Aorta (tissue), 5 donors: ENCODE measurements at regions not wholly inside any gene's neighbourhood (a gene's known extent, or its start where the extent isn't known, plus 50 kb on each side); places are given as distances from the start of the nearest gene placed in this dataset.

Experiments used
- ATAC-seq: fragments of 200-7000 bp; cut with Tn5 transposase; one replicate; pipeline ENCODE4 v1.9.1; 2022; ENCODE audit warnings: moderate library complexity; ENCODE audit not compliant: low FRiP score
- DNase-seq, 2 donors: peaks; one replicate each; pipeline ENCODE4 v3.0.0-alpha.2; 2020
- H3K27ac ChIP-seq, 2 donors: one replicate each; pipeline ENCODE4 v1.5.1; 2013; ENCODE audit warnings: low read length in 2 of 2, mild to moderate bottlenecking in 2 of 2, moderate library complexity in 2 of 2, control low read depth in 1 of 2, inconsistent platforms in 1 of 2, low read depth in 1 of 2
- H3K27me3 ChIP-seq, 2 donors: one replicate each; pipeline ENCODE4 v1.6.1; 2013; ENCODE audit warnings: control low read depth in 1 of 2, low read length in 1 of 2, mild to moderate bottlenecking in 1 of 2, moderate library complexity in 1 of 2; ENCODE audit not compliant: insufficient read depth in 2 of 2, control insufficient read depth in 1 of 2
- H3K36me3 ChIP-seq, 2 donors: one replicate each; pipeline ENCODE4 v1.6.1; 2013; ENCODE audit warnings: control low read depth in 1 of 2, low read length in 1 of 2, mild to moderate bottlenecking in 1 of 2; ENCODE audit not compliant: insufficient read depth in 2 of 2, control insufficient read depth in 1 of 2
- H3K4me1 ChIP-seq, 2 donors: one replicate each; pipeline ENCODE4 v1.6.1; 2013; ENCODE audit warnings: low read length in 2 of 2, control low read depth in 1 of 2, mild to moderate bottlenecking in 1 of 2, moderate library complexity in 1 of 2; ENCODE audit not compliant: insufficient read depth in 2 of 2, control insufficient read depth in 1 of 2
- H3K4me3 ChIP-seq, 2 donors: one replicate each; pipeline ENCODE4 v1.5.1; 2013; ENCODE audit warnings: low read length in 2 of 2, control low read depth in 1 of 2, mild to moderate bottlenecking in 1 of 2
- H3K9me3 ChIP-seq: one replicate; pipeline ENCODE4 v1.6.1; 2013; ENCODE audit warnings: mild to moderate bottlenecking, low read length; ENCODE audit not compliant: control insufficient read depth
- WGBS, 2 donors: extraction: QIAGEN DNeasy Blood & Tissue Kit; methylation state at CpG; one replicate each; pipeline ENCODE4 v1.1.7; 2013; 5-methylcytosine and 5-hydroxymethylcytosine counted together
- intact Hi-C, 2 donors: fragments of 100-400 bp; cut with DNase I; formaldehyde crosslinking; loops; one replicate each; pipeline versions ENCODE4 v1.14.2 to v1.15.0; 2022
- donor health status: healthy with polysubstance abuse.
- donor health status: Bipolar disorder and iron deficiency.
- donor health status: DM: no; HTN: no; CAD: no.
- donor health status: DM: no; HTN: no; CAD: no.
- donor health status: DM: yes; HTN: yes; CAD: no.

- no peaks in the 10 kb centered on the region for H3K4me1 ChIP-seq
- 53 to 72% methylated on average over 4 of the region's 4 CpGs for WGBS, 2 donors
- H3K4me3 ChIP-seq: no peak overlapping the region
- intact Hi-C loops: no loop called here
- no peaks in the 10 kb centered on the region for H3K36me3 ChIP-seq
- ATAC-seq (no peak), DNase-seq (no peak)
- no peaks in the 10 kb centered on the region for H3K27me3 ChIP-seq
- peaks cover 3% of the 10 kb centered on the region for H3K9me3 ChIP-seq
- H3K27ac ChIP-seq: no peak overlapping the region
These were observed 58.5 kb upstream of the PIK3CG start for GRCh38 chr7:106806556-106806955.

- WGBS, 2 donors: 81 to 82% methylated on average over 4 of the region's 4 CpGs
- intact Hi-C loops: no loop called here
- Histone ChIP-seq H3K27me3 (no peaks in the 10 kb centered on the region), H3K27ac (no peak overlapping the region), H3K36me3 (no peaks in the 10 kb centered on the region), H3K9me3 (no peaks in the 10 kb centered on the region), H3K4me1 (no peaks in the 10 kb centered on the region), H3K4me3 (no peak overlapping the region)
- no peak for DNase-seq
- no peak for ATAC-seq
These were observed 57.6 kb upstream of the PIK3CG start for GRCh38 chr7:106807474-106807873.

- intact Hi-C loops: no loop called here
- no peak for ATAC-seq
- WGBS, 2 donors: 95 to 98% methylated on average over 9 of the region's 9 CpGs
These were observed 56.0 kb upstream of the PIK3CG start for GRCh38 chr7:106808967-106809635.

GRCh38 chr7:106811472-106811871 is 53.6 kb upstream of the PIK3CG start:
- DNase-seq (no peak), ATAC-seq (no peak)
- Histone ChIP-seq H3K4me1 (peaks cover 0 to 3% of the 10 kb centered on the region in 2 donors), H3K4me3 (no peak overlapping the region), H3K36me3 (no peaks in the 10 kb centered on the region), H3K9me3 (no peaks in the 10 kb centered on the region), H3K27me3 (no peaks in the 10 kb centered on the region), H3K27ac (no peak overlapping the region)
- WGBS, 2 donors: 56 to 61% methylated on average over 3 of the region's 3 CpGs
- intact Hi-C loops: no loop called here

More at GRCh38 chr7:106808967-106809635, 56.0 kb upstream of the PIK3CG start:
- no peak for DNase-seq
- no peak overlapping the region for H3K4me3 ChIP-seq
- no peak overlapping the region for H3K27ac ChIP-seq
- no peaks in the 10 kb centered on the region for H3K36me3 ChIP-seq
- H3K9me3 ChIP-seq: no peaks in the 10 kb centered on the region
- no peaks in the 10 kb centered on the region for H3K27me3 ChIP-seq
- H3K4me1 ChIP-seq: no peaks in the 10 kb centered on the region

GRCh38 chr7:106812027-106812643 is 52.9 kb upstream of the PIK3CG start:
- 71 to 74% methylated on average over 4 of the region's 4 CpGs for WGBS, 2 donors
- Histone ChIP-seq H3K27ac (no peak overlapping the region), H3K9me3 (no peaks in the 10 kb centered on the region), H3K36me3 (no peaks in the 10 kb centered on the region), H3K4me3 (no peak overlapping the region), H3K27me3 (no peaks in the 10 kb centered on the region), H3K4me1 (peaks cover 0 to 3% of the 10 kb centered on the region in 2 donors)
- intact Hi-C loops: no loop called here
- ATAC-seq (no peak), DNase-seq (peak in 1 of 2 donors; percentile 77)

- no peak for ATAC-seq
- intact Hi-C loops: no loop called here
- no peak overlapping the region for H3K4me3 ChIP-seq
- H3K27me3 ChIP-seq: no peaks in the 10 kb centered on the region
- no peaks in the 10 kb centered on the region for H3K9me3 ChIP-seq
- H3K4me1 ChIP-seq: peaks cover 0 to 3% of the 10 kb centered on the region in 2 donors
- H3K27ac ChIP-seq: no peak overlapping the region
- no peaks in the 10 kb centered on the region for H3K36me3 ChIP-seq
- 70 to 75% methylated on average over 6 of the region's 6 CpGs for WGBS, 2 donors
- DNase-seq: no peak
These were observed 51.3 kb upstream of the PIK3CG start for GRCh38 chr7:106813705-106814305.

GRCh38 chr7:106814887-106815286 is 50.2 kb upstream of the PIK3CG start:
- no peak for DNase-seq
- no peaks in the 10 kb centered on the region for H3K9me3 ChIP-seq
- no peak for ATAC-seq
- 71 to 73% methylated on average over 7 of the region's 7 CpGs for WGBS, 2 donors
- H3K4me1 ChIP-seq: peaks cover 0 to 3% of the 10 kb centered on the region in 2 donors
- H3K27ac ChIP-seq: no peak overlapping the region
- H3K36me3 ChIP-seq: no peaks in the 10 kb centered on the region
- intact Hi-C loops: no loop called here
- H3K4me3 ChIP-seq: no peak overlapping the region
- no peaks in the 10 kb centered on the region for H3K27me3 ChIP-seq
